ENCODE measurements at regions not wholly inside any gene's neighbourhood (a gene's known extent, or its start where the extent isn't known, plus 50 kb on each side); places are given as distances from the start of the nearest gene placed in this dataset.

GRCh38 chr9:99505936-99506335 is 283.9 kb downstream of the SEC61B start:
- Histone ChIP-seq H2AFZ (ENCODE audit: low read depth, low read length) (no peak overlapping the region), H3K27me3 (ENCODE audit: insufficient read depth, low read length, poor library complexity) (no peaks in the 10 kb centered on the region), H3K4me2 (ENCODE audit: insufficient read depth, low read length) (no peak overlapping the region), H3K79me2 (ENCODE audit: insufficient read depth, low read length) (no peaks in the 10 kb centered on the region), H4K20me1 (ENCODE audit: insufficient read depth, low read length) (no peaks in the 10 kb centered on the region), H3K36me3 (ENCODE audit: insufficient read depth, low read length) (no peaks in the 10 kb centered on the region), H3K4me1 (ENCODE audit: insufficient read depth, low read length) (no peaks in the 10 kb centered on the region), H3K4me3 (ENCODE audit: low read depth in 1 of 2, low read length in 2 of 2) (no peak overlapping the region), H3K9ac (ENCODE audit: low read depth, low read length) (no peak overlapping the region), H3K27ac (ENCODE audit: low read length) (no peak overlapping the region), H3K9me3 (ENCODE audit: insufficient read depth, low read length, severe bottlenecking) (no peaks in the 10 kb centered on the region)
- ATAC-seq (ENCODE audit: insufficient read depth, low read depth) (no peak), DNase-seq (no peak)
- TF ChIP-seq, protein P1, sequence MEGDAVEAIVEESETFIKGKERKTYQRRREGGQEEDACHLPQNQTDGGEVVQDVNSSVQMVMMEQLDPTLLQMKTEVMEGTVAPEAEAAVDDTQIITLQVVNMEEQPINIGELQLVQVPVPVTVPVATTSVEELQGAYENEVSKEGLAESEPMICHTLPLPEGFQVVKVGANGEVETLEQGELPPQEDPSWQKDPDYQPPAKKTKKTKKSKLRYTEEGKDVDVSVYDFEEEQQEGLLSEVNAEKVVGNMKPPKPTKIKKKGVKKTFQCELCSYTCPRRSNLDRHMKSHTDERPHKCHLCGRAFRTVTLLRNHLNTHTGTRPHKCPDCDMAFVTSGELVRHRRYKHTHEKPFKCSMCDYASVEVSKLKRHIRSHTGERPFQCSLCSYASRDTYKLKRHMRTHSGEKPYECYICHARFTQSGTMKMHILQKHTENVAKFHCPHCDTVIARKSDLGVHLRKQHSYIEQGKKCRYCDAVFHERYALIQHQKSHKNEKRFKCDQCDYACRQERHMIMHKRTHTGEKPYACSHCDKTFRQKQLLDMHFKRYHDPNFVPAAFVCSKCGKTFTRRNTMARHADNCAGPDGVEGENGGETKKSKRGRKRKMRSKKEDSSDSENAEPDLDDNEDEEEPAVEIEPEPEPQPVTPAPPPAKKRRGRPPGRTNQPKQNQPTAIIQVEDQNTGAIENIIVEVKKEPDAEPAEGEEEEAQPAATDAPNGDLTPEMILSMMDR (IDR thresholded peaks at IDR 0.05; ENCODE audit: borderline replicate concordance, extremely low read depth, low read length, poor library complexity, severe bottlenecking): no peak
- no peak for TF ChIP-seq EZH2 (IDR thresholded peaks at IDR 0.05; ENCODE audit: borderline replicate concordance, low read depth, low read length, severe bottlenecking)

GRCh38 chr9:99506747-99507348 is 284.8 kb downstream of the SEC61B start:
- no peaks in the 10 kb centered on the region for H4K20me1 ChIP-seq (ENCODE audit: insufficient read depth, low read length)
- no peak for DNase-seq
- no peak overlapping the region for H3K4me3 ChIP-seq (ENCODE audit: low read depth in 1 of 2, low read length in 2 of 2)
- TF ChIP-seq EZH2 (IDR thresholded peaks at IDR 0.05; ENCODE audit: borderline replicate concordance, low read depth, low read length, severe bottlenecking): no peak
- TF ChIP-seq, protein P1 (IDR thresholded peaks at IDR 0.05; ENCODE audit: borderline replicate concordance, extremely low read depth, low read length, poor library complexity, severe bottlenecking): no peak
- no peaks in the 10 kb centered on the region for H3K79me2 ChIP-seq (ENCODE audit: insufficient read depth, low read length)
- H3K4me1 ChIP-seq (ENCODE audit: insufficient read depth, low read length): no peaks in the 10 kb centered on the region
- no peaks in the 10 kb centered on the region for H3K9me3 ChIP-seq (ENCODE audit: insufficient read depth, low read length, severe bottlenecking)
- no peaks in the 10 kb centered on the region for H3K36me3 ChIP-seq (ENCODE audit: insufficient read depth, low read length)
- H3K9ac ChIP-seq (ENCODE audit: low read depth, low read length): no peak overlapping the region
- no peak overlapping the region for H3K27ac ChIP-seq (ENCODE audit: low read length)
- H3K27me3 ChIP-seq (ENCODE audit: insufficient read depth, low read length, poor library complexity): no peaks in the 10 kb centered on the region
- no peak overlapping the region for H2AFZ ChIP-seq (ENCODE audit: low read depth, low read length)
- H3K4me2 ChIP-seq (ENCODE audit: insufficient read depth, low read length): no peak overlapping the region
- ATAC-seq (ENCODE audit: insufficient read depth, low read depth): no peak

DNA sequence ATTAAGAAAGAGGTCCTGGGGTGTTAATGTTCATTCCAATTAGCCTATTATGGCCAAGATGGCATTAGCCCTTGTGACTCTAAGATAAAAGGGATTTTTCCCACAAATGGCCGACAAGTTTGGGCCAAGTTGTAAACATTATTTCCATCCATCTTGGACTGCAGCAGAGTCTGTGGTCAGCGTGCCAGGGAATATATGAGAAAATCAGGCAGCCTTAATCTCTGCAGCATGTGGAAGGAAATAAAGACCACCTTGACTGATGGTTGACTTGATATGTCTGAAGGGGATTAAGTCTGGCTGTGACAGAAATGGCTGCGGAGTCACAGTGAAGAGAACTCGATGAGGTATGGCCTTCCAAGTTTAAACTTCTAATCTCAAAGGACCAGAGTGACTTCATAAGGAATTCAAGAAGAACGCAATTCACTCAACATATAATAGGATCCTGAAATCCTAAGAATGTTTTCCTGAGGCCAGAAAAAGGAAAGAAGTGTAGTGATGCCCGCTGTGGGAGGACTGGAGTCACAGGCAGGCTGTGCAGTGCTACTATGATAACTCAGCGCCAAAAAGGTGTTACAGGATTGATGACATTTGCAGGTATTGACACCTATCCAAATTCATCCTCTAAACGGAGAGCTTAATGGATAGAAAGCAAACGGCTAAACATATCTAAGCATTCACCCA is 287.1 kb downstream of the SEC61B start:
- Histone ChIP-seq H3K9ac (ENCODE audit: low read depth, low read length) (no peak overlapping the region), H3K27me3 (ENCODE audit: insufficient read depth, low read length, poor library complexity) (no peaks in the 10 kb centered on the region), H2AFZ (ENCODE audit: low read depth, low read length) (no peak overlapping the region), H3K9me3 (ENCODE audit: insufficient read depth, low read length, severe bottlenecking) (no peaks in the 10 kb centered on the region), H3K79me2 (ENCODE audit: insufficient read depth, low read length) (no peaks in the 10 kb centered on the region), H3K36me3 (ENCODE audit: insufficient read depth, low read length) (no peaks in the 10 kb centered on the region), H3K4me3 (ENCODE audit: low read depth in 1 of 2, low read length in 2 of 2) (no peak overlapping the region), H3K4me1 (ENCODE audit: insufficient read depth, low read length) (no peaks in the 10 kb centered on the region), H3K4me2 (ENCODE audit: insufficient read depth, low read length) (no peak overlapping the region), H3K27ac (ENCODE audit: low read length) (no peak overlapping the region), H4K20me1 (ENCODE audit: insufficient read depth, low read length) (no peaks in the 10 kb centered on the region)
- TF ChIP-seq EZH2 (IDR thresholded peaks at IDR 0.05; ENCODE audit: borderline replicate concordance, low read depth, low read length, severe bottlenecking): no peak
- TF ChIP-seq, protein P1 (IDR thresholded peaks at IDR 0.05; ENCODE audit: borderline replicate concordance, extremely low read depth, low read length, poor library complexity, severe bottlenecking): no peak
- ATAC-seq (ENCODE audit: insufficient read depth, low read depth) (no peak), DNase-seq (no peak)

All from DND-41 (cell line).